ENCODE measurements at regions not wholly inside any gene's neighbourhood (a gene's known extent, or its start where the extent isn't known, plus 50 kb on each side); places are given as distances from the start of the nearest gene placed in this dataset.

DNA sequence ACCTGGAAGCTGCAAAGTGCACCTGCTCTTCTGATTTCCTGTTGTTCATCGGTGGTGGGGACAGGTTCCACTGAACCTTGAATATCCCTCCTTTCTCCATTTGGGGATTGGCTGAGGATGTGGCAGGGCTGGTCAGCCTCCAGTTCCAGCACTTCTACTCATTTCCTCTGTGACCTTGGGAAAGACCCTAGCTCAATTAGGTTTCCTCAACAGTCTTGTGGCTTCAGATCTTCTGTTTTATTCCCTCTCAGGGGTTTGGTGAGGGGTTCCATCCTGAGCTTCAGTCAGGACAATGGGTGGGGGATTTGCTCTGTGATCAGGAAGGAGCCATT, 317.1 kb upstream of the PROX1 start:
- H3K4me3 ChIP-seq (replicated peaks; ENCODE audit: low read depth, low read length), result no peak overlapping the region
- DNase-seq (ENCODE audit: extremely low read depth, low read depth), result no peak
- TF ChIP-seq, protein P1, sequence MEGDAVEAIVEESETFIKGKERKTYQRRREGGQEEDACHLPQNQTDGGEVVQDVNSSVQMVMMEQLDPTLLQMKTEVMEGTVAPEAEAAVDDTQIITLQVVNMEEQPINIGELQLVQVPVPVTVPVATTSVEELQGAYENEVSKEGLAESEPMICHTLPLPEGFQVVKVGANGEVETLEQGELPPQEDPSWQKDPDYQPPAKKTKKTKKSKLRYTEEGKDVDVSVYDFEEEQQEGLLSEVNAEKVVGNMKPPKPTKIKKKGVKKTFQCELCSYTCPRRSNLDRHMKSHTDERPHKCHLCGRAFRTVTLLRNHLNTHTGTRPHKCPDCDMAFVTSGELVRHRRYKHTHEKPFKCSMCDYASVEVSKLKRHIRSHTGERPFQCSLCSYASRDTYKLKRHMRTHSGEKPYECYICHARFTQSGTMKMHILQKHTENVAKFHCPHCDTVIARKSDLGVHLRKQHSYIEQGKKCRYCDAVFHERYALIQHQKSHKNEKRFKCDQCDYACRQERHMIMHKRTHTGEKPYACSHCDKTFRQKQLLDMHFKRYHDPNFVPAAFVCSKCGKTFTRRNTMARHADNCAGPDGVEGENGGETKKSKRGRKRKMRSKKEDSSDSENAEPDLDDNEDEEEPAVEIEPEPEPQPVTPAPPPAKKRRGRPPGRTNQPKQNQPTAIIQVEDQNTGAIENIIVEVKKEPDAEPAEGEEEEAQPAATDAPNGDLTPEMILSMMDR (IDR thresholded peaks at IDR 0.05; ENCODE audit: low read depth, low read length, missing control alignments), result no peak

DNA sequence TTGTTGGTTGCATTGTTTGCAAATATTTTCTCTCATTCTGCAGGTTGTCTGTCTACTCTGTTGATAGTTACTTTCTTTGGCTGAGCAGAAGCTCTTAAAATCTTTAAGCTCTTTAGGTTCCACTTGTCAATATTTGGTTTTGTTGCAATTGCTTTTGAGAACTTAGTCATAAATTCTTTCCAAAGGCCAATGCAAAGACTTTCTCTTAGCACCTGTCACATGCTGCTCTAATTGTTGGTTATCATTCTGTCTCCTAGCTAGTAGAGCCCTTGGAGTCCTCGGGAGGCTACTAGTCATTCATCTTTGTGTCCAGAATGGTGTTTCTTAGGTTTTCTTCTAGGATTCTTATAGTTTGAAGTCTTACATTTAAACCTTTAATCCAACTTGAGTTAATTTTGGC, 312.7 kb upstream of the PROX1 start:
- DNase-seq (ENCODE audit: extremely low read depth, low read depth), result no peak
- TF ChIP-seq, protein P1 (IDR thresholded peaks at IDR 0.05; ENCODE audit: low read depth, low read length, missing control alignments), result no peak
- no peak overlapping the region for H3K4me3 ChIP-seq (replicated peaks; ENCODE audit: low read depth, low read length)

DNA sequence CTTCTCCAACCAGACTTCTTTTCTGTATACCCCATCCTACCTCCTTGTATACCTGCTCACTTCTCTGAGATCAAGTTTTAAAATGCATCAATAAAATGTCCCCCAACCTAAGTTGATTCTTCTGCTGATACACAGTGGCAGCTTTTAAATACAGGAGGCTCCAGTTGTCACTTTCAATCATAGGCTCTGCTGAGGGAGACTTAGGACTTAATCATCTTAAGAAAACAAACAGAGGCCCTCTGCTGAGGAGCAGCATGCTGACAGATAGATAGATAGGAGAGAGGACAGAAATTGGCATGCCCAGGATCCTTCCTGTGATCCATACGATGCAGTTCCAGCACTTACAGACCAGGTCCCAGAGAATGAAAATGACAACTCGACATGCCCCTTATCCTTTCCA, 311.0 kb upstream of the PROX1 start:
- no peak overlapping the region for H3K4me3 ChIP-seq (replicated peaks; ENCODE audit: low read depth, low read length)
- TF ChIP-seq, protein P1 (IDR thresholded peaks at IDR 0.05; ENCODE audit: low read depth, low read length, missing control alignments), result no peak
- DNase-seq (ENCODE audit: extremely low read depth, low read depth), result no peak

DNA sequence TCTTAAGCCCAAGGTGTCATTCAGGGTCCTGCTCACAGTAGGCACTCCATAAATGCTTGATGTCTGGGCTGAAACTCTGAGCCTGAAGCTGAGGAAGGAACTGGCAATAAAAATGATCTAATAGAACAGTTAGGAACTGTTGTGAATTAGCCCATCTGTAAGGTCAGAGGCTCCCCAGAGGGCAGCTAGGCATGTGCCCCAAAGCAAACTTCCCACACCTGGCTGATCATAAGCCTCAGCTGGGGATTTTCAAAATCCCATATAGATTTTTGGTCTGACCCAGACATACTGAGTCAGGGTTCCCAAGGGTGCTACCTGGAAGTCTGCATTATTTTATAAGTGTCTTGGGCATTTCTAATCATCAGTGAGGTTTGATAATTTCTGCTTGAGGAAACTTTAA, 309.4 kb upstream of the PROX1 start:
- DNase-seq (ENCODE audit: extremely low read depth, low read depth), result no peak
- no peak overlapping the region for H3K4me3 ChIP-seq (replicated peaks; ENCODE audit: low read depth, low read length)

DNA sequence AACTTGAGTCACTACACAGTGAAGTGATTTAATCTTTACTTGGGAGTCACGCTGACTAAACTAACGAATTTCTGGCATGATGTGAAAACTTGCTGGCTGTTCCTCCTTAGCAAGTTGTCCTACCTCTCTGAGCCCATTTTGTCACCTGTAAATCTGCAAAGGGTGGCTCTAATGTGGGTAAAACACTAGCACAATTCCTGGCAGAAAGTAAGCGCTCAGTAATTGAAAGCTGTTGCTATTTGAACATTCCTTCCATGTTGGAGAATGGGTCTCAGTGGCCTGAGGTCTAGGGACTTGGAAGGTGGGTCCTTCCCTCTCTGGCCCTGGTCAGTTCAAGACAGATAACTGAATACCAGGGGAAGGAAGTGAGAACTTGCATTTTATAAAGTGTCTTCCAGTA, 309.0 kb upstream of the PROX1 start:
- TF ChIP-seq, protein P1 (IDR thresholded peaks at IDR 0.05; ENCODE audit: low read depth, low read length, missing control alignments), result no peak
- H3K4me3 ChIP-seq (replicated peaks; ENCODE audit: low read depth, low read length), result no peak overlapping the region
- no peak for DNase-seq (ENCODE audit: extremely low read depth, low read depth)

More for the DNA sequence above, 309.4 kb upstream of the PROX1 start:
- TF ChIP-seq, protein P1 (IDR thresholded peaks at IDR 0.05; ENCODE audit: low read depth, low read length, missing control alignments), result no peak

DNA sequence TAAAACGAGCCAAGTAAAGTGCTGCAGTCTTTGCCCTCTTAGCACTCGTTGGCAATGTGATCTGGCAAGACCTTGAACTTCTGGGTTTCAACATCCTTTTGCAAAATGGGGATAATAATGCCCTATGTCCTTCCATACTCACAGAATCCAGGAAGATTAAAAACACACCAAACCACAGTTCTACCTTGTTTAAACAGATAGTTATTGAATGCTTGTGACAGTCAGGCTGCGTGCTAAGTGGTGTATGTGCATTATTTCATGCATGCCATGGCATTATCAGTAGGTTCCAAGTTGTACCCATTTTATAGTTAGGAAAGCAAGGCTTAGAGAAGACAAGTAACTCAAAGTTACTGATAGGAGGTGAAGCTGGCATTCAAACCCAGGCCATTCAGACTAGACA, 308.6 kb upstream of the PROX1 start:
- TF ChIP-seq, protein P1 (IDR thresholded peaks at IDR 0.05; ENCODE audit: low read depth, low read length, missing control alignments), result no peak
- no peak for DNase-seq (ENCODE audit: extremely low read depth, low read depth)
- no peak overlapping the region for H3K4me3 ChIP-seq (replicated peaks; ENCODE audit: low read depth, low read length)

DNA sequence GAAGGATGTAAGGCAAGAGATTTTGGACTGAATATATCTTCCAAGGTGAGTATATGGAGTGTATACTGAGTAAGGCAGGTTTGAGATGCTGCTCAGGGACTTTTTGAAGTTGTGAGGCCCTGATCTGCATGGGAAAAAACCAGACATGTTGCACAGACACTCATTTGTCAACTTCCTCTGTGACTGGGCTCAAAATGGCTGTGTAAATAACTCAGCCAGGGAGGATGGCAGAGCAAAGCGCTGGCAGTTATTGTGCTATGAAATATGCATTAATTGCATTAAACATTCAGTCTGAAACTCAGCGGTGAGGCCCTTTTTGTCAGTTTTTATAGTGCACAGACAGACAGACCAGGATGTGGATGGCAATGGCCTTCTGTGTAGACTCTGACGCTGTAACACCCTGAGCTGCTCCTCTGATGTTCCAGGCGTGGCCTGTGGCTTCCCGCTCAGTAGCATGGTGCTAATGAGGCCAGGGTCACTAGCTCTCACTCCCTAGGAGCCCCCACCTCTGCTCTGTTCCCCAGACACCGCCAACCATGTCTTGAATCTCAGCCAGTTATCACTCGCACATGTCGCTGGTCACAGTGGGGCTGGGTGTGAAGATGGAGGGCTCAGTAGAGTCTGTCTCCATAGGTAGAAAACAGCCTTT, 307.0 kb upstream of the PROX1 start:
- H3K4me3 ChIP-seq (replicated peaks; ENCODE audit: low read depth, low read length), result no peak overlapping the region
- no peak for DNase-seq (ENCODE audit: extremely low read depth, low read depth)
- TF ChIP-seq, protein P1 (IDR thresholded peaks at IDR 0.05; ENCODE audit: low read depth, low read length, missing control alignments), result no peak
